C4-2B (cell line): ENCODE measurements at regions not wholly inside any gene's neighbourhood (a gene's known extent, or its start where the extent isn't known, plus 50 kb on each side); places are given as distances from the start of the nearest gene placed in this dataset.

Experiments
- ZFX ChIP-seq: fragments of 450-650 bp; IDR thresholded peaks from 2 replicates; pipeline ENCODE4 v1.6.1; 2017
- TF ChIP-seq, protein P1 (sequence below): fragments of 450-650 bp; conservative IDR thresholded peaks from 2 replicates; pipeline ENCODE4 v1.5.1; 2017; ENCODE audit warnings: mild to moderate bottlenecking

GRCh38 chr14:100466111-100466856 is 120.9 kb downstream of the BEGAIN start:
- TF ChIP-seq, protein P1, sequence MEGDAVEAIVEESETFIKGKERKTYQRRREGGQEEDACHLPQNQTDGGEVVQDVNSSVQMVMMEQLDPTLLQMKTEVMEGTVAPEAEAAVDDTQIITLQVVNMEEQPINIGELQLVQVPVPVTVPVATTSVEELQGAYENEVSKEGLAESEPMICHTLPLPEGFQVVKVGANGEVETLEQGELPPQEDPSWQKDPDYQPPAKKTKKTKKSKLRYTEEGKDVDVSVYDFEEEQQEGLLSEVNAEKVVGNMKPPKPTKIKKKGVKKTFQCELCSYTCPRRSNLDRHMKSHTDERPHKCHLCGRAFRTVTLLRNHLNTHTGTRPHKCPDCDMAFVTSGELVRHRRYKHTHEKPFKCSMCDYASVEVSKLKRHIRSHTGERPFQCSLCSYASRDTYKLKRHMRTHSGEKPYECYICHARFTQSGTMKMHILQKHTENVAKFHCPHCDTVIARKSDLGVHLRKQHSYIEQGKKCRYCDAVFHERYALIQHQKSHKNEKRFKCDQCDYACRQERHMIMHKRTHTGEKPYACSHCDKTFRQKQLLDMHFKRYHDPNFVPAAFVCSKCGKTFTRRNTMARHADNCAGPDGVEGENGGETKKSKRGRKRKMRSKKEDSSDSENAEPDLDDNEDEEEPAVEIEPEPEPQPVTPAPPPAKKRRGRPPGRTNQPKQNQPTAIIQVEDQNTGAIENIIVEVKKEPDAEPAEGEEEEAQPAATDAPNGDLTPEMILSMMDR, result no peak
- TF ChIP-seq ZFX, result no peak
